HCT116 (cell line): ENCODE measurements at regions not wholly inside any gene's neighbourhood (a gene's known extent, or its start where the extent isn't known, plus 50 kb on each side); places are given as distances from the start of the nearest gene placed in this dataset.

Source experiments
- EGR1 ChIP-seq: IDR thresholded peaks from 2 replicates; pipeline ENCODE4 v1.6.1; 2012; ENCODE audit warnings: low read depth
- EZH2 ChIP-seq: fragments of 200-600 bp; sonication (generic); IDR thresholded peaks from 2 replicates; pipeline ENCODE4 v1.6.1; 2017; ENCODE audit warnings: antibody characterized with exemption, mixed run types
- FOSL1 ChIP-seq: IDR thresholded peaks from 2 replicates; pipeline ENCODE4 v1.6.1; 2012; ENCODE audit warnings: low read depth
- JUND ChIP-seq: IDR thresholded peaks from 2 replicates; pipeline ENCODE4 v1.6.1; 2012
- POLR2A ChIP-seq: IDR thresholded peaks from 2 replicates; pipeline ENCODE4 v1.7.0; 2011; ENCODE audit warnings: borderline replicate concordance; ENCODE audit not compliant: insufficient read depth, insufficient read length; ENCODE audit errors: extremely low read depth
- POLR2AphosphoS5 ChIP-seq: IDR thresholded peaks from 2 replicates; pipeline ENCODE4 v1.6.1; 2011; ENCODE audit warnings: mild to moderate bottlenecking, low read depth, low read length, moderate library complexity
- RAD21 ChIP-seq: IDR thresholded peaks from 2 replicates; pipeline ENCODE4 v1.6.1; 2012; ENCODE audit warnings: low read depth, mild to moderate bottlenecking
- TF ChIP-seq, protein P1 (sequence below), 3 experiments: fragments of 200-600 bp in 1 of 3; sonication (generic) in 1 of 3; IDR thresholded peaks in 2 of 3; conservative IDR thresholded peaks in 1 of 3; 2 replicates each; pipeline ENCODE4 v1.5.1; 2012 to 2017; ENCODE audit warnings: low read depth in 2 of 3, low read length in 2 of 3, antibody characterized with exemption in 1 of 3, borderline replicate concordance in 1 of 3, control low read depth in 1 of 3, mild to moderate bottlenecking in 1 of 3, mixed read lengths in 1 of 3, mixed run types in 1 of 3, moderate library complexity in 1 of 3; ENCODE audit not compliant: insufficient read depth in 1 of 3
- TF ChIP-seq, protein P2 (sequence below): IDR thresholded peaks from 2 replicates; pipeline ENCODE4 v1.6.1; 2012
- TF ChIP-seq, protein P3 (sequence below): IDR thresholded peaks from 2 replicates; pipeline ENCODE4 v1.6.1; 2012
- TF ChIP-seq, protein P4 (sequence below): IDR thresholded peaks from 2 replicates; pipeline ENCODE4 v1.6.1; 2012; ENCODE audit warnings: low read depth

DNA sequence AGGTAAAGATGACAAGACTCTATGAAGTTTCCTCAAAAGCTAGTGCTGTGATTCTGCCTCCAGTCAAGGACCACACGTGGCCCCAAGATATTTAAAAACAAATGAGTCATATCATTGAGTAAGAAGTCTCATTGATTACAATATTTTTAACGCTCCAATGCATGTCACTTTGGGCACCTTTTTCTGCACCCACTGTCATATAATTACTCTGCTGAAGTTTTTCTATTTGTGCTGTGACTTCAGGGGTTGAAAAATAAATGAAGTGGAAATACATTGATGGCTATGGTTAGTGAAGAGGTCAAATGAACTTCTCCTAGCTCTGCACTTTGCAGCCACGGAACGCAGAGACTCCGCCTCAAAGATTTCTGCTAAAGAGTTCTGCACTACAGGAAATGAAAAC is 344.3 kb upstream of the KYNU start:
- TF ChIP-seq, protein P1, sequence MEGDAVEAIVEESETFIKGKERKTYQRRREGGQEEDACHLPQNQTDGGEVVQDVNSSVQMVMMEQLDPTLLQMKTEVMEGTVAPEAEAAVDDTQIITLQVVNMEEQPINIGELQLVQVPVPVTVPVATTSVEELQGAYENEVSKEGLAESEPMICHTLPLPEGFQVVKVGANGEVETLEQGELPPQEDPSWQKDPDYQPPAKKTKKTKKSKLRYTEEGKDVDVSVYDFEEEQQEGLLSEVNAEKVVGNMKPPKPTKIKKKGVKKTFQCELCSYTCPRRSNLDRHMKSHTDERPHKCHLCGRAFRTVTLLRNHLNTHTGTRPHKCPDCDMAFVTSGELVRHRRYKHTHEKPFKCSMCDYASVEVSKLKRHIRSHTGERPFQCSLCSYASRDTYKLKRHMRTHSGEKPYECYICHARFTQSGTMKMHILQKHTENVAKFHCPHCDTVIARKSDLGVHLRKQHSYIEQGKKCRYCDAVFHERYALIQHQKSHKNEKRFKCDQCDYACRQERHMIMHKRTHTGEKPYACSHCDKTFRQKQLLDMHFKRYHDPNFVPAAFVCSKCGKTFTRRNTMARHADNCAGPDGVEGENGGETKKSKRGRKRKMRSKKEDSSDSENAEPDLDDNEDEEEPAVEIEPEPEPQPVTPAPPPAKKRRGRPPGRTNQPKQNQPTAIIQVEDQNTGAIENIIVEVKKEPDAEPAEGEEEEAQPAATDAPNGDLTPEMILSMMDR (IDR thresholded peaks at IDR 0.05 in 2 of 3, conservative IDR thresholded peaks at IDR 0.05 in 1 of 3; ENCODE audit: borderline replicate concordance in 1 of 3, insufficient read depth in 1 of 3, low read depth in 2 of 3, low read length in 2 of 3) = no peak
- no peak for TF ChIP-seq JUND
- TF ChIP-seq RAD21 = no peak
- TF ChIP-seq, protein P2, sequence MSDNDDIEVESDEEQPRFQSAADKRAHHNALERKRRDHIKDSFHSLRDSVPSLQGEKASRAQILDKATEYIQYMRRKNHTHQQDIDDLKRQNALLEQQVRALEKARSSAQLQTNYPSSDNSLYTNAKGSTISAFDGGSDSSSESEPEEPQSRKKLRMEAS = 0 out of 2 replicates have a peak, but pooled peaks have one; percentile 27
- no peak for TF ChIP-seq POLR2A
- no peak for TF ChIP-seq POLR2AphosphoS5
- TF ChIP-seq EZH2 = no peak
- TF ChIP-seq, protein P3, sequence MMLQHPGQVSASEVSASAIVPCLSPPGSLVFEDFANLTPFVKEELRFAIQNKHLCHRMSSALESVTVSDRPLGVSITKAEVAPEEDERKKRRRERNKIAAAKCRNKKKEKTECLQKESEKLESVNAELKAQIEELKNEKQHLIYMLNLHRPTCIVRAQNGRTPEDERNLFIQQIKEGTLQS = no peak
- no peak for TF ChIP-seq FOSL1
- TF ChIP-seq, protein P4, sequence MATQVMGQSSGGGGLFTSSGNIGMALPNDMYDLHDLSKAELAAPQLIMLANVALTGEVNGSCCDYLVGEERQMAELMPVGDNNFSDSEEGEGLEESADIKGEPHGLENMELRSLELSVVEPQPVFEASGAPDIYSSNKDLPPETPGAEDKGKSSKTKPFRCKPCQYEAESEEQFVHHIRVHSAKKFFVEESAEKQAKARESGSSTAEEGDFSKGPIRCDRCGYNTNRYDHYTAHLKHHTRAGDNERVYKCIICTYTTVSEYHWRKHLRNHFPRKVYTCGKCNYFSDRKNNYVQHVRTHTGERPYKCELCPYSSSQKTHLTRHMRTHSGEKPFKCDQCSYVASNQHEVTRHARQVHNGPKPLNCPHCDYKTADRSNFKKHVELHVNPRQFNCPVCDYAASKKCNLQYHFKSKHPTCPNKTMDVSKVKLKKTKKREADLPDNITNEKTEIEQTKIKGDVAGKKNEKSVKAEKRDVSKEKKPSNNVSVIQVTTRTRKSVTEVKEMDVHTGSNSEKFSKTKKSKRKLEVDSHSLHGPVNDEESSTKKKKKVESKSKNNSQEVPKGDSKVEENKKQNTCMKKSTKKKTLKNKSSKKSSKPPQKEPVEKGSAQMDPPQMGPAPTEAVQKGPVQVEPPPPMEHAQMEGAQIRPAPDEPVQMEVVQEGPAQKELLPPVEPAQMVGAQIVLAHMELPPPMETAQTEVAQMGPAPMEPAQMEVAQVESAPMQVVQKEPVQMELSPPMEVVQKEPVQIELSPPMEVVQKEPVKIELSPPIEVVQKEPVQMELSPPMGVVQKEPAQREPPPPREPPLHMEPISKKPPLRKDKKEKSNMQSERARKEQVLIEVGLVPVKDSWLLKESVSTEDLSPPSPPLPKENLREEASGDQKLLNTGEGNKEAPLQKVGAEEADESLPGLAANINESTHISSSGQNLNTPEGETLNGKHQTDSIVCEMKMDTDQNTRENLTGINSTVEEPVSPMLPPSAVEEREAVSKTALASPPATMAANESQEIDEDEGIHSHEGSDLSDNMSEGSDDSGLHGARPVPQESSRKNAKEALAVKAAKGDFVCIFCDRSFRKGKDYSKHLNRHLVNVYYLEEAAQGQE = no peak
- no peak for TF ChIP-seq EGR1
